ENCODE measurements at regions not wholly inside any gene's neighbourhood (a gene's known extent, or its start where the extent isn't known, plus 50 kb on each side); places are given as distances from the start of the nearest gene placed in this dataset.

DNA sequence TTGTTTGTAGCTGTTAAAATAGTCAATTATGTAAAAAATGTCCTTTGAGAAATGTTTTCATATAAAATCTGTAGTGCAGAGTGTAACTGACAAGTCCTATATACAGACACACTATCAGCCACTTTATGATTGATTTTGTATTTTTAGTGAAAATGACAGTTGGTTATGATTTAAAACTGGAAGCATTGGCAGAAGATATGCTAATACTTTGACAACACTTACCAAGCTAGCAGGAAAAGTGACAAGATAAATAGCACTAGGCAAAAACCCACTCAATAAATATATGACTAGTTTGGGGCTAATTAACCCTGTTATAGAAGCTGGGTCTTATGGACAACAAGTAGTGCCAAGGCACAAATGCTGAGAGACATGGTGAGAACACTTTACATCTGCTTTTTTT is 772.9 kb upstream of the NOVA1 start:
- TF ChIP-seq EZH2 (IDR thresholded peaks at IDR 0.05; ENCODE audit: insufficient read depth, poor library complexity, severe bottlenecking) (no peak), EZH2phosphoT487 (IDR thresholded peaks at IDR 0.05; ENCODE audit: insufficient read depth, low read depth) (no peak)
